A673 (cell line): ENCODE measurements at regions not wholly inside any gene's neighbourhood (a gene's known extent, or its start where the extent isn't known, plus 50 kb on each side); places are given as distances from the start of the nearest gene placed in this dataset.

ENCODE experiments used
- CTCF ChIP-seq: fragments of 300-800, 200-600 bp; sonication (generic); conservative IDR thresholded peaks from 2 replicates; pipeline ENCODE4 v1.5.1; 2017; ENCODE audit warnings: low read depth, mild to moderate bottlenecking, antibody characterized with exemption, low read length, moderate library complexity, mixed read lengths
- EZH2 ChIP-seq: fragments of 200-600 bp; sonication (generic); IDR thresholded peaks from 2 replicates; pipeline ENCODE4 v1.6.1; 2017; ENCODE audit warnings: borderline replicate concordance, low read depth, mild to moderate bottlenecking, mixed read lengths, antibody characterized with exemption, low read length; ENCODE audit not compliant: poor library complexity, severe bottlenecking

GRCh38 chr5:147101659-147102369 lies 133.0 kb upstream of the STK32A start:
- TF ChIP-seq EZH2 (no peak), CTCF (no peak)
